Stimulated activated CD4-positive, alpha-beta T cell treated with anti-CD3 and anti-CD28 coated beads, Interleukin-2, amount 100 ng/mL, for 48 hours (primary cell): ENCODE measurements at regions not wholly inside any gene's neighbourhood (a gene's known extent, or its start where the extent isn't known, plus 50 kb on each side); places are given as distances from the start of the nearest gene placed in this dataset.

Experiments used
- DNase-seq, 2 donors: peaks; one replicate each; pipeline ENCODE4 v3.0.0-alpha.2; 2020

DNA sequence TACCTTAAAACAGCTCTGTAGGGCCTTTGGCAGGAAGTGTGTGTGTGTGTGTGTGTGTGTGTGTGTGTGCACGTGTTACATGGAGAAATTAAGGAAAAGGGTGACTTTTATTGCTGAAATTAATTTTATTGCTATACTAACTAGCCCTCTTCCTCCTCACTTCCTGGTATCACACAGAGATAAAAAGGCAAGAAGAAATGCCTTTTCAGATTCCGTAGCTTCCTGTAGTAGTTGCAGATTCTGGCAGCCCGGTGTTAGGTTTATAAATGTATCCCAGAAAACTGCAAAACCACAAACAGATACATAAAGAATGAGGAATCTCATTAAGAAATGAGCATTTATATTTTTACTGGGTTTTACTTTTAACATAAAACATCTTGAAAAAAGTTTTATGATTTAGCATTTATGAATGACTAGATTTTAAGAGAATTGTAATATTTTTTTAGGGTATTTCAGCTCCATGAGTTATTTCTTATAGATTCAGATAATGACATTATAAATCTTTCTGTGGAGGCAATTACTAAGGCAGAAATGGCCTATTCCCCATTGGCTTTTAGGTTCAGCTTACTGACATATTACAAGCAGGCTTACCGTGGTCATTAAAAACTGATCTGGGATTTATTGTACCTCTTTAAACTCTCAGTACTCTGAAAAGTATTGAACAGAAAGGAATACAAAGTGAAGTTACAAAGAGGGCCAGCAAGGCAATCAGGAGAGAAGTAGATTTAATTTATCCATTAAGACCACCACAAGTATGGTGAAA lies 249.1 kb upstream of the TSHZ2 start:
- DNase-seq = no peak

- DNase-seq = no peak
Observed at GRCh38 chr20:52708137-52708536, 264.0 kb upstream of the TSHZ2 start.

- no peak for DNase-seq
Observed at GRCh38 chr20:52704553-52704952, 267.6 kb upstream of the TSHZ2 start.

- no peak for DNase-seq
Observed at GRCh38 chr20:52688345-52688744, 283.8 kb upstream of the TSHZ2 start.

GRCh38 chr20:52684905-52685304 lies 287.3 kb upstream of the TSHZ2 start:
- no peak for DNase-seq

DNA sequence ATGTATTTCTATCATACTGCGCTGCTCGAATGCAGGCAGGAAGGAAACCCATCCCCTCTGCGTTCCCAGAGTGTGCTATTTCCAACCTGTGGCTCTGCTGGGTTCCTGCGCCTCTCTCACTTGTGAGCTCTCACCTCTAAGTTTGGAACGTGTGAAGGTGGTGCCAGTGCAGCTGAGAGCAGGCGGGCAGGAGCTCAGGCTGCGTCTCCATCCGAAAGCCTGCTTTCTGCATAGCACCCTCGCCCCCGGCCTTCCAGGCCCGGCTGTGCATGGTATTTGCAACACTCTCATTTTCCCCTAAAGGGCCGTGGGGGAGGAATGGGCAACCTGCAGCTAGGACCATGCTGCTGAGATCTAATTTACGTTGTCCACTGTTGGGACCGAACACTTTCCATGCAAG lies 288.0 kb upstream of the TSHZ2 start:
- DNase-seq = no peak

- DNase-seq = no peak
Observed at GRCh38 chr20:52683761-52684160, 288.4 kb upstream of the TSHZ2 start.

DNA sequence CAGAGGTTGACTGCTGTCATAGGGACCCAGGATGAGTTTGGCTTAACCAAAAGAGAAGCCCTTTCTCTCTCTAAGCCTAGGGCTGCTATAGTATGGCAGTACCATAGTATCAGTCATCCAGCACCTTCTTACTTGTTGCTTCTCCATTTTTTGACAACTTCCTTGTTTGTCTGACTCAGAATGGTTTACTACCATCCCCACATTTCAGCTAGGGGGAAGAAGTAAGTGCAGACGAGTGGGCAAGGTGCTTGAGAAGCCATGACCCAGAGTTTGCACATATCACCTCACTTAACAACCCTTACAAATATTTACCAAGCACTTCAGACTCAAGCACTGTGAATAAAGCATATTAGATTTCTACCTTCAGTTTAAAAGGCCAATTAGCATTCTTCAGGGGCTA lies 289.9 kb upstream of the TSHZ2 start:
- DNase-seq = no peak

DNA sequence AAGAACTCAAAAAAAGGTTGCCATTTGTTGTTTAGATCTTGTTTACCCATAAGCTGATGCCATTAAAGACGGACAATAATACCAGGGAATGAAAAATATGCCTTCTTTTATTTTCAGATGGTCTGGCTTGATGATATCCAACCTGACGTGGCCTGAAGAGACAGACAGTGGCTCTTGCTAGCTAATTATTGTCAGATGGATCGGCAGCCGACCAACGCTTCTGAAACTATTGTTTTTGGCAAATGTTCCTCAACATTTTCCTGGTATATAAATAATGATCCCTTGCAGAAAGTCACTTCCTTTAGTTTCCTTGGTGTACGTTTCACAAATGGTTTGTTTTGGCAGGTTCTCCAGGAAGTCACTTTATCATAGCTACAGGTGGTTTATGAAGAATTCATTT lies 290.9 kb upstream of the TSHZ2 start:
- no peak for DNase-seq

GRCh38 chr20:52677216-52677615 lies 294.9 kb upstream of the TSHZ2 start:
- no peak for DNase-seq

GRCh38 chr20:52676283-52676995 lies 295.7 kb upstream of the TSHZ2 start:
- no peak for DNase-seq

GRCh38 chr20:52675375-52675774 lies 296.8 kb upstream of the TSHZ2 start:
- DNase-seq = no peak

- no peak for DNase-seq
Observed at GRCh38 chr20:52668626-52669025, 303.5 kb upstream of the TSHZ2 start.

GRCh38 chr20:52667358-52667757 lies 304.8 kb upstream of the TSHZ2 start:
- no peak for DNase-seq

DNA sequence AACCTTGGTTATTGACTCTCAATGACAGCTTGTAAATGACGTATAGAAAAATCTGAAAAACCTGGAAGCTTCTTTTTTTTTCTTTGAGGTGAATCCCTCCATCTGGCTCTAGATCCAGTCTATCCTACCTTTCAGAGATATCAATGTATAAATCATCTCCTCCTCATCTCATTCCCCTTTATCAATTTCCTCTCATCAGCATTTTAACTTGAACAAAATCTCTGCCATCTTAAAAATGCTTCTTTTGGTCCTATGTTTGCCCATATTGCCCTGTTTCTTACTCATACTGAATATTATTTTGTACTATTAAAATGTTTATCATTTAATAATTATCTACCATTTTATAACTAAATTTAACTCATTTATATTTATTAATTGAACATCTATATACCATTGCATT lies 306.7 kb upstream of the TSHZ2 start:
- DNase-seq = no peak

DNA sequence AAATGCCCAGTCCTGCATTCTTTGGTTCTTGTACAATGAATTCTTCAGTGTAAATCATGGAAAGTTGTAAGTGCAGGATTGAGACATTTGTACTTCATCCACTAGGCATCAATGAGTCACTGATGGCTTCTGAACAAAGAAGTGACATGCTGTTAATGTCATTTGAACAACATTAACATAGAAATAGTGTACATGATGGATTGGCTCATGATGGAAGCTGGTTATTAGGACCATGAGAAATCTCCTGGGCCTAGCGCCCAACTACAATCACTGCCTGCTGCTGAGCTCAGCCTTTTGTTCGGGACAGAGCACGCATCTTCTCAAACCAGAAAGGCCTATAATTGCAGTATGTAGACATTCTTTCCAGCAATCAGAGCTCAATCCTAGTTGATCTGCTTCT lies 316.8 kb upstream of the TSHZ2 start:
- DNase-seq = no peak

- no peak for DNase-seq
Observed at GRCh38 chr20:52654567-52654966, 317.6 kb upstream of the TSHZ2 start.

DNA sequence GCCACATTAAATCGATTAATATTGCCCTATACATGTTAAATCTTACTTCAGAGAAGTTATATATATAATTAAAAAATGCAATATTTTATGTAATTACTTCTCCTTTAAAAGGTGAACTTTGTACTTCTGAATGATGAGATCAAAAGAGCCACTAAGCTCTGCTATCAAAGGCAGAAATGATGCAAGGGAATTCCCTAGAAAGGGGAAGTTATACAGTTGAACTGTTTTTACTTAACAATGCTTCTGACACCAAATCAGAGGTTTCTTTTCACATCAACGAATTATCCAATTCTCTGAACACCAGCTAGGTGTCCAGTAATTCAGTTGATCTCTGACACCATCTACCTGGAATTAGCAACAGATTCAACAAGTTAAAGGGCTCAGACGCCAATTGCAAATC lies 319.9 kb upstream of the TSHZ2 start:
- no peak for DNase-seq

- no peak for DNase-seq
Observed at GRCh38 chr20:52649727-52650126, 322.4 kb upstream of the TSHZ2 start.

DNA sequence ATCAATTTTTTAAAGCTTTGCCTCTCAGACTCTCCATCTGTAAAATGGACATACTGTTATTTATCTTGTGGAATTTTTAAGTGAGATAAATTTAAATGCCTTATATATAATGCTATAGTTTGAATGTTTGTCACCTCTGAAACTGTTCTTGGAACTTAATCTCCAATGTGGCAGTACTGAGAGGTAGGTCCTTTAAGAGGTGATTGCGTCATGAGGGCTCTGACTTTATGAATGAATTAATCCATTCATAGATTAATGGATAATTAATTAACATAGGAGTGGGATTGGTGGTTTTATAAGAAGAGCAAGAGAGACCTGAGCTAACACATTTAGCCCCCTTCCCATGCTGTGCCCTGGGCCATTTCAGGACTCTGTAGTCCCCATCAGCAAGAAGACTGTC lies 326.3 kb upstream of the TSHZ2 start:
- DNase-seq = no peak

GRCh38 chr20:52643034-52643433 lies 329.1 kb upstream of the TSHZ2 start:
- DNase-seq = no peak

GRCh38 chr20:52637201-52637600 lies 335.0 kb upstream of the TSHZ2 start:
- DNase-seq = no peak

- no peak for DNase-seq
Observed at GRCh38 chr20:52631469-52631868, 340.7 kb upstream of the TSHZ2 start.

DNA sequence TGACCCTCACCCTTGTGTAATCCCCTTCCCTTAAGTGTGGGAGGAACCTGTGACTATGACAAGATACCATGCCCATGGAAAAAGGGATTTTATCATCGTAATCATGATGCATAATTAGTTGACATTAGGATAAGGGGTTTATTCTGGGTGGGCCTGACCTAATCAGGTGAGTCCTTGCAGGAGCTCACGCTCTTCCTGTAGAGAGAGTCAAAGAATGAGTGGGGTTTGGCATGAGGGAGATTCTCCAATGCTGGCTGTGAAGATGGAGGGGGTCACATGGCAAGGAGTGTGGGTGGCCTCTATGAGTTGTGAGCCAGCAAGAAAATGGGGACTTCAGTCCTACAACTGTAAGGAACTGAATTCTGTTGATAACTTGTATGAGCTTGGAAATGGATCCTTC lies 342.0 kb upstream of the TSHZ2 start:
- DNase-seq = no peak

- DNase-seq = no peak
Observed at GRCh38 chr20:52624281-52624680, 347.9 kb upstream of the TSHZ2 start.
